ENCODE measurements at regions not wholly inside any gene's neighbourhood (a gene's known extent, or its start where the extent isn't known, plus 50 kb on each side); places are given as distances from the start of the nearest gene placed in this dataset.

GRCh38 chr3:162122405-162122804 is 625.8 kb downstream of the OTOL1 start:
- TF ChIP-seq POLR2A (IDR thresholded peaks at IDR 0.05), result no peak
- TF ChIP-seq CTCF (IDR thresholded peaks at IDR 0.05), result no peak
- TF ChIP-seq EP300 (IDR thresholded peaks at IDR 0.05), result no peak

Measured in tibial nerve (tissue), 4 donors.